HG03066 (cell line): ENCODE measurements at regions not wholly inside any gene's neighbourhood (a gene's known extent, or its start where the extent isn't known, plus 50 kb on each side); places are given as distances from the start of the nearest gene placed in this dataset.

Source experiments
- ATAC-seq: cut with Tn5 transposase; IDR thresholded peaks from one replicate; pipeline ENCODE4 v1.9.1; 2021; ENCODE audit warnings: low read depth; ENCODE audit not compliant: unreplicated experiment

DNA sequence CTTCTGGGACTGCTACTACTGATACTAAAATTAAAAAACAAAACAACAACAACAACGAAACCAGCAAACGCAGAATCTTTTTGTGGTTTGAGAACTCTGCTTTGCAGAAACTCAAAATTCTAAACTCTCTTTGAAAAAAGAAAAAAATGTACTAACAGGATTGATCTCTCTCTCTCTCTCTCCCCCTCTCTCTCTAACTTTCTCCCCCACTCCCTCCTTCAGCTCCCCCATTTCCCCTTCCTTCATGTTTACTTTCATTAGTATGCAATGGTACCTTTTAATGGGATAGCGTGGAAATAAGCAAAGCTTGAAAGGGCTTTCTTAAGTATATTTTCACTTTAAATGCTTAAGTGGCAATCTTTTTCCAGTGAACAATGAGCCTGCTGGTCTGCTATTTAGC is 562.6 kb upstream of the ADGRL2 start:
- ATAC-seq, result no peak

GRCh38 chr1:81237473-81238089 is 563.2 kb upstream of the ADGRL2 start:
- no peak for ATAC-seq

DNA sequence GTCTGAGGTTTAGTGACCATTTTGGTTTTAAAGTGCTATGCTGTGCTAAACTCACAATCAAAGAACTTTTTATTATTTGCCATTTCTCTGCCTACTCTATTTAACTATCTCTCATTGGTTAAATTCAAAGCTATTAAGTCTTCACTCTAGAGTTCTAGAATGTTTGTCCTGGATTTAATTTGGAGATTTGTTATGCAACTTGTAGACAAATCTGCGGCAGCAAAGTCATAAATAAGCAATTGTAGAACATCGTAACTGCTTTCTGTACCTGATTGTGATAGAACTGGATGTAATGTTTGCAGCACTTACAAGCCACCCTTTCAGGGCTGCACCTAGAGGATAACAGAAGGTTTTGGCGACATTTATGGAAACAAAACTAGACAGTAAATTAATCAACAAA is 566.5 kb upstream of the ADGRL2 start:
- ATAC-seq, result no peak

GRCh38 chr1:81233591-81233990 is 567.1 kb upstream of the ADGRL2 start:
- no peak for ATAC-seq

- ATAC-seq, result no peak
Measured at GRCh38 chr1:81232420-81232819, 568.3 kb upstream of the ADGRL2 start.

DNA sequence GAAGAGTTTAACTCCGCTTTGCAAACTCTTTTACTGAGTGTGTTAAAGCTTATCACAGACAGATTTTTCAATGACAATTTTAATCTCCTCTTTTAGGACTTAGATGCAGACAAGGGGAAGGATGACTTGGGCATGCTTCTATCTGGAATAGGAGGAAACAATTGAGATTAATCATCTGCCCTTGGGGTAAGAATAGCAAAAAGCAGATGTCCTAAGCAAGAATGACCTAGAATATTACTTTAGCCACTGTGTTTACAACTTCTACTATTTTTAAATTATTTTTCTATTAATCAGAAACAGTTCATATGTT is 569.0 kb upstream of the ADGRL2 start:
- no peak for ATAC-seq

GRCh38 chr1:81230983-81231728 is 569.6 kb upstream of the ADGRL2 start:
- ATAC-seq, result no peak

GRCh38 chr1:81228926-81229325 is 571.8 kb upstream of the ADGRL2 start:
- no peak for ATAC-seq

DNA sequence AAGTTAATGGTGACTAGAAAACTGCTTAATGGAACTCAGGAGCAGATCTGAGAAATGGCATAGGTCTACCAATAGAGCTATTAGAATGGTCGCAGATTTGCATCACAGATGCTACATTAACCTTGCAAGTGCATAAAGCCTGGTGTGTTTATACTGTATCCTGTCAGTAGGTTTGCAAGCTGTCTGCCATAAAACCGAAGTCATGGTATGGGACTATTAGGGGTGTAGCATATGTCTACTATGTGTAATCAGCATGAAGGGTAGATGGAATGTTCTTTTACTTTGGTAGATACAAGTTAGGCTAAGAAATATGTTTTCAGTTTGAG is 574.2 kb upstream of the ADGRL2 start:
- no peak for ATAC-seq

DNA sequence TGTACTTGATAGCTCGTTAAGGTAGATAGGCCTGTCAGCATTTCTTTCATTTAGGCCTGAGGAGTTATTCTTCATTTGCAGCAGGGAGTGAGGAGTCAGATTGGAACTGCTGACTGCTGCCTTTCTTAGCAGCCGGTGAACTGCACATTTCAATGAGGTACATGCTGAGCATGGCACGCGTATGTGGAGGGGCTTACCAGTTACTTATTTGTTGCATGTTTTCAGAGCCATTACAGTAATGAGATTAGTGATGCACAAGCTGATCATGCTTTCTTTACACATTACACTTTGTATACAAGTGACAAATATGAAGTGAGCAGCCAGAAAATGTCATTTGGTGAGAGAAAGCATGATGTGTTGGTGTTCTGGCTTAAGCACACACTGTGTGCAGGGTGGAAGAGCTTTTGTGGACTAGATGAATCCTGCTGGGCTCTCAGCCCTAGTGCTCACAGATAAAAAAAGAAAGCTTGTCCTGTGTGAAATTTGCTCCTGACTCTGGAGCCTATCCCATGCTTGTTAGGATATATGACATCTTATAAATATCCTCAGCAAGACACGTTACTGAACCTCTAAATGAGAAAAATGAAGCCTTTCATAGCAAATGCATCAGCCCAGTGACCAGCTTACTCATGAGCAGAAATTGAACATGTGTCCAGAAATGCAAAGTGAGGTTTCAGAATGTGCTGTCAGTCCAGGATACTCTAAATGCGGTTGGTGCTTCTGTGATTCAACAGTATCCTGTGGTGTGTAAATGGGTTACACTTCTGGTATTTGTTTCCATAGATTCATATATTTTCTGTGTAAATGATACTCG is 574.7 kb upstream of the ADGRL2 start:
- no peak for ATAC-seq

GRCh38 chr1:81224222-81224621 is 576.5 kb upstream of the ADGRL2 start:
- no peak for ATAC-seq

- ATAC-seq, result no peak
Measured at GRCh38 chr1:81221564-81221963, 579.2 kb upstream of the ADGRL2 start.

- no peak for ATAC-seq
Measured at GRCh38 chr1:81220614-81221071, 580.1 kb upstream of the ADGRL2 start.

DNA sequence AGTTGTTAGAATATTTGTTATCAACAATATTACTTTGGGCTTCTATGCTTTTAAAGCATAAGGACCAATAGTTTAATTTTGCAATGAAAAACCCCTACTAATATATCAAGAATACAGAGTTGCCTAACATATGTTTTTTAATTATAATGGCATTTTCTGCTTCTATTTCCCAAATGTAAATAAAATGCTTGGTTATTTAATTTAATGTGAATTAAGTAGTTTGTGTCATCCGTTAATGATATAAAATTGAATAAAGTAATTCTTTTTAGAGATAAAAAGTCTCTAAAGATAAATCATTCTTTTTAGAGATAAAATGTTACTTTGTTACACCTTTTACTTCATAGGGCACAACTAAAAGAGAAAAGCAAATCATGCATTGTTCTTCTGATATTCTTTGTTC is 583.7 kb upstream of the ADGRL2 start:
- ATAC-seq, result no peak

- ATAC-seq, result no peak
Measured at GRCh38 chr1:81213279-81213678, 587.5 kb upstream of the ADGRL2 start.

DNA sequence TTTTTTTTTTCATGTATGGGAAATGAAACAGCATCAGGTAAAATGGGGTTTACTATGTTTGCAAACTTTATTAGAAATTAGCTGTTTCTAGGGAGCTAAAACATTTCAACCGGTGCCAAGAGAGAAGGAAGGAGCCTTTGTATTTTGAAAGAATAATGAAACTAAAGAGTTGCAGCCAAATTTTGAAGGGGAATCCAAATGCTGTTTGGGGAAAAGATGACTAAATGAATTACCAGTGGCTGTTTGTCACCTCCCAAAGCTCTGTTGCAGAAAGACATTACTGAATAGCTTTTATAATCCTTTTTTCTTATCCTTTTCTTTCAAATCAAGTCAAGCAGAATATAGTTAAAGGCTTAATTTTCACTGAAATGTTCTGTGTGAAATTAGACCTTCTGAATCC is 591.3 kb upstream of the ADGRL2 start:
- no peak for ATAC-seq

GRCh38 chr1:81208441-81208840 is 592.3 kb upstream of the ADGRL2 start:
- no peak for ATAC-seq

- ATAC-seq, result no peak
Measured at GRCh38 chr1:81205956-81206355, 594.8 kb upstream of the ADGRL2 start.

- no peak for ATAC-seq
Measured at GRCh38 chr1:81201779-81202178, 599.0 kb upstream of the ADGRL2 start.

- ATAC-seq, result no peak
Measured at GRCh38 chr1:81197591-81197990, 603.1 kb upstream of the ADGRL2 start.

DNA sequence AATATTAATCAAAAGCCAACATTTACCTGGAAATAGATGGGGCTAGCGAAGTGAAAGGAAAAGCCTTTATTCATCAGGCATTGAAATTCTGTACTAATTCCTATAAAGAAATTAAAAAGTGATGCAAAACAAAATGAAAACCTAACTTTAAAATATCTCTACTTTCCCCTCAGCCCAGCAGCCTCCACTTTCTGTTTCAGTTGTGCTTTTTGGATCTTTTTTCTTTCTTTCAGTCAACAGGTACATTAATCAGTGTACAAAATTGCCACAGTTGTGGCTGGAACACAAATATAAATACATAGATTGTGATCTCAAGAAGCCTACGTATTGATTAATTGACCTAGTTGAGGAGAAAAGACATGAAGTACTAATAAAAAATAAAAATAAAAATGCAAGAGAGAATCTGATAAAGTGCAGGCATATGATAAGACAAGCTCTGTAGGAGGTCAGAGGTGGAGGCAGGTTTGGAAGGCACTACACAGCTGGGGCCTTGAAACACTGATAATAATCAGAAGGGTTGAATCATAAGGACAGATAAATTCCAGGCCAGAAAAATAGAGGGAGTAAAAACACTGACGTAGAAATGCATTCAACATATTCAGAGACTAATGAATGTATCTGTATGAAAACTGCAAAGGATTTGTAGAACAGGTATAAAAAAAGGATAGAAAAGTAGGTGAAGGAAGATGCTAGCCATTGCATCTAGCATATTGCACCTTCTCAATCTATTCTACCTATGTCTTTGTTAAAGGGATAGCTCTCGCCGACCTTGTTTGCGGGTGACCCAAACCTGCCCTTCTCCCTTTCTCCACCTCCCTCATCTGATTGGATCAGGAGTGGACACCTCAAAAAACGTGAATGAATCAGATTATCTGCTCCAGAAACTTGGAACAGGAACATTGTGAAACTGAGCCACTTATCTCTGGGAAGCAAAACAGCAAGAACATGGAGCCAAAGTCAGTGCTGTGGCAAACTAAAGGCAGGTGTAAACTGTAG is 607.8 kb upstream of the ADGRL2 start:
- ATAC-seq, result no peak
